ENCODE measurements at regions not wholly inside any gene's neighbourhood (a gene's known extent, or its start where the extent isn't known, plus 50 kb on each side); places are given as distances from the start of the nearest gene placed in this dataset.

DNA sequence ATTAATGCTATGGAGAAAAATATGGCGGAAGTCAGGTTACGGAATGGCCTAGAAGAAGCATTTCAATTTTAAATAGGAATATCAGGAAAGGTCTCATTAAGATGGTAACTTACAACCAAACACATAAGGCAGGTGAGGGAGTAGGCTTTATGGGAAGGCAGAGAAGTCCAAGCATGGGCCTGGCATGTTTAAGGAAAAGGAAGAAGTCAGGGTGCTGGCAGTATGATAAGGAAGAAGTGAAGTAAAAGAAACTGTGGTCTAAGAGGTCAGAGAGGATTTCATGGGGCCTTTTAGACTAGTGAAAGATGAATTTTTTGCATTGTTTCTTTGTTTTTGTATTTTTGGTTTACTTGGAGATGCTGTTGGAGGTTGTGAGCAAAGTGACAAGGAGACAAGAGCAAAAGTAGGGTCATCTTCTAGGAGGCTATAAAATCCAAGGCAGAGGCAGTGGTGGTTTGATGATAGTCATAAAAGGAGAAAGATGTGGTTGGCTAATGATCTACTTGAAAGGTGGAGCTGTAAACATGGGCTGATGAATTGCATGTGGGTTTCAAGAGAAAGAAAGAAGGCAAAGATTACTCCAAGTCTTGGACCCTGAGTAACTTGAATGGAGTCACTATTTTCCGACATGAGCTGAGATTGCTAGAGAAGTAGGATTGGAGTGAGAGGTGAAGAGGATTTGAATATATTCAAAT, 354.3 kb downstream of the GPD2 start:
- H3K27ac ChIP-seq (ENCODE audit: extremely low read length, insufficient read depth, low read length) = no peak overlapping the region
- TF ChIP-seq TBL1XR1 (IDR thresholded peaks at IDR 0.05; ENCODE audit: borderline replicate concordance, low read length, partially characterized antibody) (no peak), ZNF720 (CRISPR knock-in tag; IDR thresholded peaks at IDR 0.05) (no peak), CC2D1A (CRISPR knock-in tag; IDR thresholded peaks at IDR 0.05) (no peak), CHD4 (IDR thresholded peaks at IDR 0.05; ENCODE audit: borderline replicate concordance, low read length) (no peak), CENPBD1 (CRISPR knock-in tag; IDR thresholded peaks at IDR 0.05; ENCODE audit: borderline replicate concordance, low read depth) (no peak), ZNF788 (CRISPR knock-in tag; IDR thresholded peaks at IDR 0.05; ENCODE audit: borderline replicate concordance) (no peak), ZNF205 (CRISPR knock-in tag; IDR thresholded peaks at IDR 0.05) (no peak), EEA1 (CRISPR knock-in tag; IDR thresholded peaks at IDR 0.05; ENCODE audit: borderline replicate concordance) (no peak), RBAK (CRISPR knock-in tag; IDR thresholded peaks at IDR 0.05) (no peak), ZNF775 (CRISPR knock-in tag; IDR thresholded peaks at IDR 0.05; ENCODE audit: borderline replicate concordance) (no peak), GMEB2 (CRISPR knock-in tag; IDR thresholded peaks at IDR 0.05; ENCODE audit: low read depth) (no peak)
- no TSS peak for BruUV-seq (replicated peaks)
- no peaks in the 10 kb centered on the region for H3K79me2 ChIP-seq (ENCODE audit: insufficient read depth, low read length)
- POLR2A ChIA-PET = no interaction called here
- no peak overlapping the region for H3K4me3 ChIP-seq (replicated peaks in 1 of 3; ENCODE audit: insufficient read depth in 1 of 3, low read depth in 2 of 3, low read length in 3 of 3)
- H2AFZ ChIP-seq (ENCODE audit: low read length) = no peak overlapping the region
- CTCF ChIA-PET (ENCODE audit: low intra/inter-chr PET ratio, low total read pairs) = no interaction called here
- intact Hi-C loops (cut with micrococcal nuclease; ENCODE audit: unreplicated experiment) (no loop called here), in situ Hi-C loops (cut with HindIII; ENCODE audit: extremely low pct_ligation_motif_present, low pct_unique_long_range_greater_than_20kb) (no loop called here)
- WGBS (ENCODE audit: low lambda C conversion rate) = 34% methylated on average over 3 of the region's 3 CpGs
- no peak for FAIRE-seq
- H3K4me2 ChIP-seq (ENCODE audit: low read depth, low read length) = no peak overlapping the region
- no peak overlapping the region for H3K9ac ChIP-seq (ENCODE audit: insufficient read depth, low read depth, low read length)
- H3K4me1 ChIP-seq (ENCODE audit: insufficient read depth, low read length) = no peaks in the 10 kb centered on the region
- H3K36me3 ChIP-seq (replicated peaks in 1 of 2; ENCODE audit: control insufficient read depth in 1 of 2, insufficient read depth in 2 of 2, low read length in 2 of 2) = no peaks in the 10 kb centered on the region
- no peak for DNase-seq (ENCODE audit: low spot score)
- no peak for ATAC-seq
- H4K20me1 ChIP-seq (ENCODE audit: insufficient read depth, low read length) = no peaks in the 10 kb centered on the region
- H3K27me3 ChIP-seq (ENCODE audit: control insufficient read depth in 1 of 2, insufficient read depth in 2 of 2, low read length in 2 of 2) = no peaks in the 10 kb centered on the region
- H3K9me3 ChIP-seq (ENCODE audit: low read length) = no peaks in the 10 kb centered on the region

Data from HepG2 (cell line).